Calu3 (cell line): ENCODE measurements at regions not wholly inside any gene's neighbourhood (a gene's known extent, or its start where the extent isn't known, plus 50 kb on each side); places are given as distances from the start of the nearest gene placed in this dataset.

Experiments used
- BruUV-seq: library from RNA; stranded (reverse); fragments of 400-500 nt; replicated peaks from 2 replicates; lab custom pipeline; 2021; lab: Mats Ljungman, UMichigan
- CTCF ChIA-PET: fragments of 300-600 bp; sonication (Branson Sonifier 250); formaldehyde crosslinking; loops from one replicate; lab custom pipeline; 2022; ENCODE audit warnings: antibody characterized with exemption; lab: Charles Lee
- DNase-seq: peaks from one replicate; pipeline ENCODE4 v3.0.0; 2022
- H3K27ac Mint-ChIP-seq: one replicate; pipeline ENCODE4 v1.8.0; 2022; ENCODE audit warnings: mixed read lengths; ENCODE audit not compliant: unreplicated experiment
- H3K27me3 Mint-ChIP-seq: one replicate; pipeline ENCODE4 v1.8.0; 2022; ENCODE audit warnings: mixed read lengths; ENCODE audit not compliant: unreplicated experiment
- H3K36me3 Mint-ChIP-seq: one replicate; pipeline ENCODE4 v1.8.0; 2022; ENCODE audit warnings: mild to moderate bottlenecking, moderate library complexity, mixed read lengths; ENCODE audit not compliant: insufficient read depth, unreplicated experiment
- H3K4me1 Mint-ChIP-seq: one replicate; pipeline ENCODE4 v1.8.0; 2022; ENCODE audit warnings: mild to moderate bottlenecking, low read depth, mixed read lengths; ENCODE audit not compliant: unreplicated experiment
- H3K4me3 Mint-ChIP-seq: one replicate; pipeline ENCODE4 v1.8.0; 2022; ENCODE audit warnings: mild to moderate bottlenecking, low read depth, moderate library complexity, mixed read lengths; ENCODE audit not compliant: unreplicated experiment
- H3K9me3 Mint-ChIP-seq: one replicate; pipeline ENCODE4 v1.8.0; 2022; ENCODE audit warnings: low read depth, mixed read lengths; ENCODE audit not compliant: unreplicated experiment
- CTCF ChIP-seq: fragments of 200-600 bp; IDR thresholded peaks from one replicate; pipeline ENCODE4 v1.8.0; 2022; ENCODE audit warnings: antibody characterized with exemption; ENCODE audit not compliant: unreplicated experiment
- intact Hi-C: fragments of 100-400 bp; cut with micrococcal nuclease; formaldehyde crosslinking; loops from one replicate; pipeline ENCODE4 v1.10.0; 2022; ENCODE audit not compliant: unreplicated experiment

- CTCF ChIA-PET: no interaction called here
- TF ChIP-seq CTCF: no peak
- no peaks in the 10 kb centered on the region for H3K4me1 Mint-ChIP-seq
- no TSS peak for BruUV-seq
- no peak overlapping the region for H3K4me3 Mint-ChIP-seq
- no peaks in the 10 kb centered on the region for H3K36me3 Mint-ChIP-seq
- peaks cover 65% of the 10 kb centered on the region for H3K27me3 Mint-ChIP-seq
- DNase-seq: no peak
- H3K27ac Mint-ChIP-seq: no peak overlapping the region
- H3K9me3 Mint-ChIP-seq: no peaks in the 10 kb centered on the region
- intact Hi-C loops: no loop called here
These were observed 491.3 kb upstream of the TRPC7 start for GRCh38 chr5:136856648-136857047.

GRCh38 chr5:136853971-136854370, 488.6 kb upstream of the TRPC7 start:
- Mint-ChIP-seq H3K4me3 (no peak overlapping the region), H3K27ac (no peak overlapping the region), H3K36me3 (no peaks in the 10 kb centered on the region), H3K27me3 (peaks cover 76% of the 10 kb centered on the region), H3K9me3 (peaks cover 6% of the 10 kb centered on the region), H3K4me1 (no peaks in the 10 kb centered on the region)
- no peak for TF ChIP-seq CTCF
- BruUV-seq: no TSS peak
- no peak for DNase-seq
- CTCF ChIA-PET: no interaction called here
- intact Hi-C loops: no loop called here

- Mint-ChIP-seq H3K36me3 (no peaks in the 10 kb centered on the region), H3K4me1 (no peaks in the 10 kb centered on the region), H3K4me3 (no peak overlapping the region), H3K27ac (no peak overlapping the region), H3K27me3 (peaks cover 45% of the 10 kb centered on the region), H3K9me3 (no peaks in the 10 kb centered on the region)
- DNase-seq: no peak
- no TSS peak for BruUV-seq
- no peak for TF ChIP-seq CTCF
- CTCF ChIA-PET: no interaction called here
- intact Hi-C loops: no loop called here
These were observed 475.3 kb upstream of the TRPC7 start for GRCh38 chr5:136840601-136841000.

GRCh38 chr5:136836093-136836492, 470.7 kb upstream of the TRPC7 start:
- Mint-ChIP-seq H3K4me3 (no peak overlapping the region), H3K4me1 (no peaks in the 10 kb centered on the region), H3K9me3 (no peaks in the 10 kb centered on the region), H3K27me3 (peaks cover 33% of the 10 kb centered on the region), H3K36me3 (no peaks in the 10 kb centered on the region), H3K27ac (no peak overlapping the region)
- BruUV-seq: no TSS peak
- intact Hi-C loops: no loop called here
- no peak for TF ChIP-seq CTCF
- CTCF ChIA-PET: no interaction called here
- no peak for DNase-seq
